Endothelial cell of umbilical vein (primary cell): ENCODE measurements at regions not wholly inside any gene's neighbourhood (a gene's known extent, or its start where the extent isn't known, plus 50 kb on each side); places are given as distances from the start of the nearest gene placed in this dataset.

Source experiments
- BruUV-seq: library from RNA; stranded (reverse); fragments of 400-500 nt; replicated peaks from 2 replicates; lab custom pipeline; 2021; lab: Mats Ljungman, UMichigan
- CTCF ChIA-PET: fragments of 300-600, 350-600 bp; sonication (Branson Sonifier 250); formaldehyde crosslinking; loops from one replicate; lab custom pipeline; 2021; ENCODE audit warnings: antibody characterized with exemption, inconsistent platforms; lab: Charles Lee
- POLR2A ChIA-PET: fragments of 300-600, 350-600 bp; sonication (Branson Sonifier 250); formaldehyde crosslinking; loops from one replicate; lab custom pipeline; 2021; ENCODE audit warnings: antibody characterized with exemption, inconsistent platforms; lab: Charles Lee
- DNase-seq: peaks from one replicate; pipeline ENCODE4 v3.0.0-alpha.2; 2011; ENCODE audit warnings: low read depth, low spot score
- FAIRE-seq: peaks from 2 replicates; lab custom pipeline; 2011; peaks lifted over from hg19 to GRCh38; lab: Jason Lieb, UNC
- H2AFZ ChIP-seq: 2 replicates; pipeline ENCODE4 v1.6.0; 2012; ENCODE audit warnings: low read depth, low read length, control low read depth, inconsistent platforms
- H3K27ac ChIP-seq: 2 replicates; pipeline ENCODE4 v1.5.1; 2011; ENCODE audit warnings: low read depth, mild to moderate bottlenecking, control low read depth, low read length, moderate library complexity; ENCODE audit not compliant: insufficient read depth
- H3K27me3 ChIP-seq, 2 experiments: 2 replicates each; pipeline versions ENCODE4 v1.6.0 to v1.6.1; 2011; ENCODE audit warnings: low read length in 2 of 2, mixed read lengths in 1 of 2; ENCODE audit not compliant: control insufficient read depth in 2 of 2, insufficient read depth in 2 of 2
- H3K36me3 ChIP-seq, 2 experiments: 2 replicates in 1 of 2; 3 replicates in 1 of 2; pipeline ENCODE4 v1.5.1; 2011; ENCODE audit warnings: low read length in 2 of 2, mild to moderate bottlenecking in 1 of 2, moderate library complexity in 1 of 2; ENCODE audit not compliant: control insufficient read depth in 2 of 2, insufficient read depth in 2 of 2; ENCODE audit errors: extremely low read depth in 1 of 2
- H3K4me1 ChIP-seq: 3 replicates; pipeline ENCODE4 v1.5.1; 2011; ENCODE audit warnings: mild to moderate bottlenecking, low read length; ENCODE audit not compliant: control insufficient read depth, insufficient read depth; ENCODE audit errors: extremely low read depth
- H3K4me2 ChIP-seq: 2 replicates; pipeline ENCODE4 v1.6.1; 2011; ENCODE audit warnings: low read length, control low read depth, mixed read lengths; ENCODE audit not compliant: insufficient read depth
- H3K4me3 ChIP-seq, 3 experiments: fragments of 200-600 bp in 1 of 3; sonication (generic), shearing (Covaris generic) in 1 of 3; replicated peaks in 1 of 3; 2 replicates each; pipeline ENCODE4 v1.5.1; 2011 to 2016; ENCODE audit warnings: control low read depth in 3 of 3, low read length in 3 of 3, mild to moderate bottlenecking in 2 of 3, inconsistent platforms in 1 of 3, low read depth in 1 of 3, moderate library complexity in 1 of 3; ENCODE audit not compliant: insufficient read depth in 1 of 3
- H3K79me2 ChIP-seq: 2 replicates; pipeline ENCODE4 v1.6.0; 2012; ENCODE audit warnings: low read length, inconsistent platforms; ENCODE audit not compliant: control insufficient read depth, insufficient read depth
- H3K9ac ChIP-seq: replicated peaks from 2 replicates; pipeline ENCODE3; 2011; ENCODE audit warnings: low read length, control low read depth; ENCODE audit not compliant: insufficient read depth; ENCODE audit errors: extremely low read depth
- H3K9me1 ChIP-seq: replicated peaks from 3 replicates; pipeline ENCODE4 v1.6.0; 2011; ENCODE audit warnings: mild to moderate bottlenecking, low read length; ENCODE audit not compliant: control insufficient read depth, insufficient read depth; ENCODE audit errors: extremely low read depth
- H3K9me3 ChIP-seq: replicated peaks from 2 replicates; pipeline ENCODE4 v1.5.1; 2012; ENCODE audit warnings: low read length, inconsistent platforms; ENCODE audit not compliant: control insufficient read depth, insufficient read depth
- H4K20me1 ChIP-seq: replicated peaks from 2 replicates; pipeline ENCODE3; 2011; ENCODE audit warnings: mild to moderate bottlenecking, low read length; ENCODE audit not compliant: control insufficient read depth, insufficient read depth; ENCODE audit errors: extremely low read depth
- EZH2 ChIP-seq: IDR thresholded peaks from 2 replicates; pipeline ENCODE4 v1.6.1; 2012; ENCODE audit warnings: borderline replicate concordance, low read depth, mild to moderate bottlenecking, moderate library complexity, low read length, inconsistent platforms; ENCODE audit not compliant: severe bottlenecking
- FOS ChIP-seq: IDR thresholded peaks from 2 replicates; pipeline ENCODE4 v1.6.1; 2011; ENCODE audit warnings: mild to moderate bottlenecking, low read length, moderate library complexity, borderline replicate concordance; ENCODE audit not compliant: insufficient read depth
- GATA2 ChIP-seq: IDR thresholded peaks from 2 replicates; pipeline ENCODE4 v1.7.0; 2011; ENCODE audit warnings: low read depth, mild to moderate bottlenecking, moderate library complexity, mixed read lengths, low read length; ENCODE audit not compliant: insufficient read length, insufficient read depth
- JUN ChIP-seq: IDR thresholded peaks from 2 replicates; pipeline ENCODE4 v1.6.1; 2011; ENCODE audit warnings: borderline replicate concordance, low read depth; ENCODE audit not compliant: insufficient read length, insufficient read depth
- MYC ChIP-seq: IDR thresholded peaks from one replicate; pipeline ENCODE4 v1.6.1; 2011; ENCODE audit warnings: mild to moderate bottlenecking, low read depth, low read length
- POLR2A ChIP-seq: IDR thresholded peaks from 2 replicates; pipeline ENCODE4 v1.6.1; 2012; ENCODE audit warnings: low read depth, mild to moderate bottlenecking, control low read depth, low read length
- POLR2AphosphoS5 ChIP-seq: IDR thresholded peaks from 2 replicates; pipeline ENCODE4 v1.6.1; 2012; ENCODE audit warnings: low read depth, mild to moderate bottlenecking, control low read depth, low read length, moderate library complexity; ENCODE audit not compliant: insufficient read depth
- dilution Hi-C: fragments of 300-500 bp; cut with MboI; formaldehyde crosslinking; loops from one replicate; pipeline ENCODE4 v1.15.0; 2019; ENCODE audit warnings: low sequenced_read_pairs; ENCODE audit not compliant: extremely low pct_ligation_motif_present
- intact Hi-C: fragments of 100-400 bp; cut with micrococcal nuclease; formaldehyde crosslinking; loops from one replicate; pipeline ENCODE4 v1.10.0; 2022
- TF ChIP-seq, protein P1 (sequence below): IDR thresholded peaks from 2 replicates; pipeline ENCODE4 v1.6.1; 2011; ENCODE audit not compliant: insufficient read depth, insufficient read length
- TF ChIP-seq, protein P2 (sequence below), 2 donors: IDR thresholded peaks; 1 replicate in 1 of 2; 2 replicates in 1 of 2; pipeline ENCODE4 v1.5.1; 2011; ENCODE audit warnings: low read length in 2 of 2, mild to moderate bottlenecking in 2 of 2, moderate library complexity in 2 of 2, control low read depth in 1 of 2, inconsistent platforms in 1 of 2, low read depth in 1 of 2; ENCODE audit not compliant: insufficient read depth in 1 of 2; ENCODE audit errors: extremely low read depth in 1 of 2

DNA sequence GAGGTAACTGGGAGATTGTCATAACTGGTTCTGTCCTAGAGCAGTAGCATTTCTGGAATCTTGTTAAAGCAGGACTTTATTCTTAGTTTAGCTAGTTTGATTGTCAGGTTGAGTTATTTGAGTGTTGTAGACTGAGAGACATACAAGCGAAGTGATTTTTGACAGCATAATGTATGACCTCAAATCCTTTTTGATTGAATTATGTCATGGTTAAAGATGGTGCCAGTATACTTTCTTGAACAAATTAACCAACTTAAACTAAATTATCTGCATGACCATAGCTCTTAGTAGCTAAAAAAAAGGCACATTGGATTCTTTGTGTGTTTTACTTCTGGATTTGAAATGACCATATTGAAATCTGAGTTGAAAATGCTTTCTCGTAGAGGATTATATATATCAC is 626.6 kb downstream of the TMTC2 start:
- H3K27ac ChIP-seq = no peak overlapping the region
- dilution Hi-C loops (no loop called here), intact Hi-C loops (no loop called here)
- no peaks in the 10 kb centered on the region for H3K9me1 ChIP-seq
- no peak for DNase-seq
- H3K4me2 ChIP-seq = no peak overlapping the region
- H3K9ac ChIP-seq = no peak overlapping the region
- no peaks in the 10 kb centered on the region for H4K20me1 ChIP-seq
- H3K4me3 ChIP-seq = no peak overlapping the region
- no peaks in the 10 kb centered on the region for H3K79me2 ChIP-seq
- POLR2A ChIA-PET = no interaction called here
- BruUV-seq = no TSS peak
- H3K27me3 ChIP-seq = no peaks in the 10 kb centered on the region
- H3K36me3 ChIP-seq = no peaks in the 10 kb centered on the region
- H3K4me1 ChIP-seq = no peaks in the 10 kb centered on the region
- H3K9me3 ChIP-seq = no peaks in the 10 kb centered on the region
- CTCF ChIA-PET = no interaction called here
- FAIRE-seq = no peak
- no peak overlapping the region for H2AFZ ChIP-seq
- TF ChIP-seq POLR2A (no peak), JUN (no peak), POLR2AphosphoS5 (no peak), EZH2 (no peak)
- TF ChIP-seq, protein P1, sequence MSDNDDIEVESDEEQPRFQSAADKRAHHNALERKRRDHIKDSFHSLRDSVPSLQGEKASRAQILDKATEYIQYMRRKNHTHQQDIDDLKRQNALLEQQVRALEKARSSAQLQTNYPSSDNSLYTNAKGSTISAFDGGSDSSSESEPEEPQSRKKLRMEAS = no peak

DNA sequence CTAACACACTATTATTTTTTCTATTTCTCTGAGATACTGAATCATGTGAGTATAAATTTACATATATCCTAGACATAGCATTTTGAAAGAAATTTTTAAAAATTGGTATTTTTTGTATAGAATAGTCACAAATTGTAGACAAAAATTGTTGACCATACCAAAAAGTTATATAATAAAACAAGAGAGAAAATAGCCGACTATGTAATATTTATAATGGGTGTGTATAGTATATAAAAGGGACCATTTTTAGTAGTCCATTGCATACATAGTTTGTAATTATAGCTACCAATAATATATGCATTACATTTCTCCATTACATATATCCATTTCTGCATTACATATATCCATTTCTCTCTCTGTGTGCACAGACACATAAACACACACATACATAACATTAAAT is 590.2 kb downstream of the TMTC2 start:
- no peak for FAIRE-seq
- dilution Hi-C loops = no loop called here
- CTCF ChIA-PET = no interaction called here

More for the DNA sequence above, 590.2 kb downstream of the TMTC2 start:
- no peak overlapping the region for H2AFZ ChIP-seq
- intact Hi-C loops = no loop called here
- no peak for DNase-seq
- no peak overlapping the region for H3K4me2 ChIP-seq
- TF ChIP-seq FOS = no peak
- TF ChIP-seq, protein P2, sequence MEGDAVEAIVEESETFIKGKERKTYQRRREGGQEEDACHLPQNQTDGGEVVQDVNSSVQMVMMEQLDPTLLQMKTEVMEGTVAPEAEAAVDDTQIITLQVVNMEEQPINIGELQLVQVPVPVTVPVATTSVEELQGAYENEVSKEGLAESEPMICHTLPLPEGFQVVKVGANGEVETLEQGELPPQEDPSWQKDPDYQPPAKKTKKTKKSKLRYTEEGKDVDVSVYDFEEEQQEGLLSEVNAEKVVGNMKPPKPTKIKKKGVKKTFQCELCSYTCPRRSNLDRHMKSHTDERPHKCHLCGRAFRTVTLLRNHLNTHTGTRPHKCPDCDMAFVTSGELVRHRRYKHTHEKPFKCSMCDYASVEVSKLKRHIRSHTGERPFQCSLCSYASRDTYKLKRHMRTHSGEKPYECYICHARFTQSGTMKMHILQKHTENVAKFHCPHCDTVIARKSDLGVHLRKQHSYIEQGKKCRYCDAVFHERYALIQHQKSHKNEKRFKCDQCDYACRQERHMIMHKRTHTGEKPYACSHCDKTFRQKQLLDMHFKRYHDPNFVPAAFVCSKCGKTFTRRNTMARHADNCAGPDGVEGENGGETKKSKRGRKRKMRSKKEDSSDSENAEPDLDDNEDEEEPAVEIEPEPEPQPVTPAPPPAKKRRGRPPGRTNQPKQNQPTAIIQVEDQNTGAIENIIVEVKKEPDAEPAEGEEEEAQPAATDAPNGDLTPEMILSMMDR (IDR thresholded peaks at IDR 0.05; ENCODE audit: extremely low read depth in 1 of 2, insufficient read depth in 1 of 2, low read depth in 1 of 2, low read length in 2 of 2) = no peak
- TF ChIP-seq POLR2AphosphoS5 = no peak
- no peak for TF ChIP-seq GATA2
- TF ChIP-seq, protein P1 = no peak
- no peak for TF ChIP-seq EZH2
- no peak for TF ChIP-seq MYC
- no peak for TF ChIP-seq JUN
- TF ChIP-seq POLR2A = no peak
- H3K9me3 ChIP-seq = no peaks in the 10 kb centered on the region
- no peaks in the 10 kb centered on the region for H4K20me1 ChIP-seq
- no peaks in the 10 kb centered on the region for H3K4me1 ChIP-seq
- no peaks in the 10 kb centered on the region for H3K9me1 ChIP-seq
- POLR2A ChIA-PET = no interaction called here
- H3K27me3 ChIP-seq = no peaks in the 10 kb centered on the region
- H3K4me3 ChIP-seq = no peak overlapping the region
- no peaks in the 10 kb centered on the region for H3K36me3 ChIP-seq
- no peak overlapping the region for H3K9ac ChIP-seq
- no peaks in the 10 kb centered on the region for H3K79me2 ChIP-seq
- BruUV-seq = no TSS peak
- H3K27ac ChIP-seq = no peak overlapping the region
